PC-9 (cell line): ENCODE measurements at regions not wholly inside any gene's neighbourhood (a gene's known extent, or its start where the extent isn't known, plus 50 kb on each side); places are given as distances from the start of the nearest gene placed in this dataset.

ENCODE experiments used
- EZH2 ChIP-seq: fragments of 200-600 bp; sonication (generic); IDR thresholded peaks from 2 replicates; pipeline ENCODE4 v1.8.0; 2017; ENCODE audit warnings: antibody characterized with exemption, low read depth
- TF ChIP-seq, protein P1 (sequence below): fragments of 200-600 bp; sonication (generic); conservative IDR thresholded peaks from 2 replicates; pipeline ENCODE4 v1.6.1; 2017; ENCODE audit warnings: mixed run types, antibody characterized with exemption, mild to moderate bottlenecking, moderate library complexity

DNA sequence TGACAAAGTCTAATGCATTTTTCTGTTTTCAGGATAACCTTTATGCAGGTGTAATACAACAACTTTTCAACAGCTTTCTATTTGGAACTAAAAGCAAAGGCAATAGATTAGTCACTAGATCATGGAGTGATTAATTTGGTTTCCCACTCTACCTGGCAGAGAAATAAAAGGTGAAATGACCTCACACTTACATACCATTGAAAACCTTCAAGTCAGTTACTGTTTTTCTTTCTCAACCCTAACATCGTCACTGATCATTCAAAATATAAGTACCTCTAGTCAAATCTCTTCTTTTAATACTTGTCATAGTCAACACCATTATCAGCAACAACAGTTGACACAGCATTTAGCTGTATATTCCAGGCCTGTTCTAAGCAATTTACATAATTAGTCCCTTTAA is 85.1 kb upstream of the ZCCHC13 start:
- TF ChIP-seq, protein P1, sequence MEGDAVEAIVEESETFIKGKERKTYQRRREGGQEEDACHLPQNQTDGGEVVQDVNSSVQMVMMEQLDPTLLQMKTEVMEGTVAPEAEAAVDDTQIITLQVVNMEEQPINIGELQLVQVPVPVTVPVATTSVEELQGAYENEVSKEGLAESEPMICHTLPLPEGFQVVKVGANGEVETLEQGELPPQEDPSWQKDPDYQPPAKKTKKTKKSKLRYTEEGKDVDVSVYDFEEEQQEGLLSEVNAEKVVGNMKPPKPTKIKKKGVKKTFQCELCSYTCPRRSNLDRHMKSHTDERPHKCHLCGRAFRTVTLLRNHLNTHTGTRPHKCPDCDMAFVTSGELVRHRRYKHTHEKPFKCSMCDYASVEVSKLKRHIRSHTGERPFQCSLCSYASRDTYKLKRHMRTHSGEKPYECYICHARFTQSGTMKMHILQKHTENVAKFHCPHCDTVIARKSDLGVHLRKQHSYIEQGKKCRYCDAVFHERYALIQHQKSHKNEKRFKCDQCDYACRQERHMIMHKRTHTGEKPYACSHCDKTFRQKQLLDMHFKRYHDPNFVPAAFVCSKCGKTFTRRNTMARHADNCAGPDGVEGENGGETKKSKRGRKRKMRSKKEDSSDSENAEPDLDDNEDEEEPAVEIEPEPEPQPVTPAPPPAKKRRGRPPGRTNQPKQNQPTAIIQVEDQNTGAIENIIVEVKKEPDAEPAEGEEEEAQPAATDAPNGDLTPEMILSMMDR, result no peak
- no peak for TF ChIP-seq EZH2
